Neuronal stem cell (in vitro differentiated cells): ENCODE measurements at regions not wholly inside any gene's neighbourhood (a gene's known extent, or its start where the extent isn't known, plus 50 kb on each side); places are given as distances from the start of the nearest gene placed in this dataset.

Source experiments
- DNase-seq: peaks from one replicate; pipeline ENCODE4 v3.0.0-alpha.2; 2013; ENCODE audit warnings: low spot score
- H2AFZ ChIP-seq: one replicate; pipeline ENCODE4 v1.6.1; 2013; ENCODE audit warnings: mild to moderate bottlenecking, low read length, inconsistent platforms
- H2AK5ac ChIP-seq: 2 replicates; pipeline ENCODE4 v1.6.1; 2013; ENCODE audit warnings: low read depth, mild to moderate bottlenecking, inconsistent platforms, low read length, moderate library complexity, mixed read lengths
- H2BK120ac ChIP-seq: 2 replicates; pipeline ENCODE4 v1.6.1; 2013; ENCODE audit warnings: low read depth, mild to moderate bottlenecking, inconsistent platforms, low read length, moderate library complexity, mixed read lengths
- H2BK12ac ChIP-seq: one replicate; pipeline ENCODE4 v1.6.1; 2013; ENCODE audit warnings: low read length, inconsistent platforms
- H2BK15ac ChIP-seq: 2 replicates; pipeline ENCODE4 v1.6.1; 2013; ENCODE audit warnings: mild to moderate bottlenecking, low read length, inconsistent platforms, mixed read lengths
- H2BK5ac ChIP-seq: one replicate; pipeline ENCODE4 v1.6.1; 2013; ENCODE audit warnings: inconsistent platforms, mild to moderate bottlenecking, low read length, moderate library complexity
- H3K14ac ChIP-seq: one replicate; pipeline ENCODE4 v1.6.1; 2013; ENCODE audit warnings: low read length, inconsistent platforms
- H3K18ac ChIP-seq: 2 replicates; pipeline ENCODE4 v1.6.1; 2013; ENCODE audit warnings: low read length, inconsistent platforms
- H3K23ac ChIP-seq: 2 replicates; pipeline ENCODE4 v1.6.1; 2013; ENCODE audit warnings: low read depth, mild to moderate bottlenecking, mixed read lengths, low read length, inconsistent platforms; ENCODE audit not compliant: poor library complexity
- H3K27ac ChIP-seq: replicated peaks from 3 replicates; pipeline ENCODE4 v1.5.1; 2013; ENCODE audit warnings: low read length, inconsistent platforms
- H3K27me3 ChIP-seq, 3 experiments: 2 replicates each; pipeline ENCODE4 v1.6.1; 2013; ENCODE audit warnings: low read length in 3 of 3, mild to moderate bottlenecking in 2 of 3, inconsistent platforms in 1 of 3, low read depth in 1 of 3, mixed read lengths in 1 of 3, moderate library complexity in 1 of 3; ENCODE audit not compliant: control insufficient read depth in 3 of 3, insufficient read depth in 3 of 3
- H3K36me3 ChIP-seq, 2 donors: replicated peaks in 1 of 2; 2 replicates each; pipeline ENCODE4 v1.6.1; 2013; ENCODE audit warnings: low read length in 2 of 2; ENCODE audit not compliant: control insufficient read depth in 2 of 2, insufficient read depth in 2 of 2
- H3K4ac ChIP-seq: 2 replicates; pipeline ENCODE4 v1.6.1; 2013; ENCODE audit warnings: inconsistent platforms, mild to moderate bottlenecking, low read length, moderate library complexity
- H3K4me1 ChIP-seq, 2 donors: 1 replicate in 1 of 2; 2 replicates in 1 of 2; pipeline ENCODE4 v1.6.1; 2013; ENCODE audit warnings: low read length in 2 of 2, low read depth in 1 of 2; ENCODE audit not compliant: control insufficient read depth in 2 of 2, insufficient read depth in 1 of 2
- H3K4me2 ChIP-seq: one replicate; pipeline ENCODE4 v1.6.1; 2013; ENCODE audit warnings: mild to moderate bottlenecking, low read length, inconsistent platforms; ENCODE audit not compliant: insufficient read depth, poor library complexity, severe bottlenecking
- H3K4me3 ChIP-seq, 2 donors: 2 replicates each; pipeline ENCODE4 v1.5.1; 2013; ENCODE audit warnings: low read length in 2 of 2, mild to moderate bottlenecking in 2 of 2, inconsistent platforms in 1 of 2, moderate library complexity in 1 of 2
- H3K79me1 ChIP-seq: one replicate; pipeline ENCODE4 v1.6.1; 2013; ENCODE audit warnings: low read depth, mild to moderate bottlenecking, inconsistent platforms, low read length, moderate library complexity
- H3K9ac ChIP-seq: one replicate; pipeline ENCODE4 v1.6.1; 2013; ENCODE audit warnings: mild to moderate bottlenecking, low read depth, low read length, inconsistent platforms; ENCODE audit not compliant: poor library complexity
- H3K9me3 ChIP-seq, 2 donors: replicated peaks in 1 of 2; 2 replicates each; pipeline versions ENCODE3 to v1.6.1; 2013; ENCODE audit warnings: low read length in 2 of 2, mild to moderate bottlenecking in 2 of 2, inconsistent platforms in 1 of 2, low read depth in 1 of 2, mixed read lengths in 1 of 2, moderate library complexity in 1 of 2; ENCODE audit not compliant: control insufficient read depth in 2 of 2, insufficient read depth in 1 of 2
- H4K8ac ChIP-seq: one replicate; pipeline ENCODE4 v1.6.1; 2013; ENCODE audit warnings: low read depth, mild to moderate bottlenecking, inconsistent platforms, low read length, moderate library complexity
- H4K91ac ChIP-seq: one replicate; pipeline ENCODE4 v1.6.1; 2013; ENCODE audit warnings: low read length, low read depth, mild to moderate bottlenecking, inconsistent platforms; ENCODE audit not compliant: poor library complexity
- WGBS, 2 donors: extraction: QIAGEN DNeasy Blood & Tissue Kit; methylation state at CpG; one replicate each; pipeline ENCODE4 v1.1.7; 2013; ENCODE audit warnings: missing lambda C conversion rate in 2 of 2, mixed read lengths in 1 of 2; ENCODE audit not compliant: insufficient read length in 2 of 2, insufficient replicate concordance in 1 of 2; ENCODE audit errors: extremely low coverage in 2 of 2; 5-methylcytosine and 5-hydroxymethylcytosine counted together

- Histone ChIP-seq H3K36me3 (no peaks in the 10 kb centered on the region), H3K27ac (no peak overlapping the region), H3K23ac (no peak overlapping the region), H3K4me3 (no peak overlapping the region), H3K4ac (no peak overlapping the region), H3K79me1 (no peaks in the 10 kb centered on the region), H2AFZ (no peak overlapping the region), H3K4me2 (no peak overlapping the region), H3K27me3 (no peaks in the 10 kb centered on the region), H3K4me1 (no peaks in the 10 kb centered on the region), H4K91ac (no peak overlapping the region), H3K14ac (no peak overlapping the region), H2AK5ac (no peak overlapping the region), H3K9ac (no peak overlapping the region), H2BK15ac (no peak overlapping the region), H2BK120ac (no peak overlapping the region), H2BK12ac (no peak overlapping the region), H4K8ac (no peak overlapping the region), H2BK5ac (no peak overlapping the region), H3K18ac (no peak overlapping the region), H3K9me3 (no peaks in the 10 kb centered on the region)
- WGBS, 2 donors: no CpG with 5 or more reads among the region's 1 CpG
- no peak for DNase-seq
These were observed 281.2 kb upstream of the EPHA4 start for GRCh38 chr2:221853297-221853696.

GRCh38 chr2:221851531-221852045 is 279.5 kb upstream of the EPHA4 start:
- Histone ChIP-seq H2BK5ac (no peak overlapping the region), H4K91ac (no peak overlapping the region), H2BK12ac (no peak overlapping the region), H4K8ac (no peak overlapping the region), H3K27ac (no peak overlapping the region), H3K9ac (no peak overlapping the region), H3K4me1 (no peaks in the 10 kb centered on the region), H3K4me2 (no peak overlapping the region), H3K27me3 (no peaks in the 10 kb centered on the region), H2AK5ac (no peak overlapping the region), H3K4me3 (no peak overlapping the region), H3K36me3 (no peaks in the 10 kb centered on the region), H2AFZ (no peak overlapping the region), H3K18ac (no peak overlapping the region), H3K79me1 (no peaks in the 10 kb centered on the region), H3K14ac (no peak overlapping the region), H2BK15ac (no peak overlapping the region), H3K23ac (no peak overlapping the region), H2BK120ac (no peak overlapping the region), H3K9me3 (no peaks in the 10 kb centered on the region), H3K4ac (no peak overlapping the region)
- no peak for DNase-seq
- no CpG with 5 or more reads among the region's 2 CpGs for WGBS, 2 donors

- WGBS, 2 donors: no CpG with 5 or more reads among the region's 3 CpGs
These were observed 278.0 kb upstream of the EPHA4 start for GRCh38 chr2:221850076-221850475.

GRCh38 chr2:221848286-221848685 is 276.2 kb upstream of the EPHA4 start:
- H2AFZ ChIP-seq: no peak overlapping the region
- H3K4me3 ChIP-seq: no peak overlapping the region
- H2BK120ac ChIP-seq: no peak overlapping the region
- no peaks in the 10 kb centered on the region for H3K4me1 ChIP-seq
- H3K9ac ChIP-seq: no peak overlapping the region
- H3K23ac ChIP-seq: no peak overlapping the region
- H3K27me3 ChIP-seq: no peaks in the 10 kb centered on the region
- H3K36me3 ChIP-seq: no peaks in the 10 kb centered on the region
- no peak overlapping the region for H3K27ac ChIP-seq
- H2AK5ac ChIP-seq: no peak overlapping the region
- no peaks in the 10 kb centered on the region for H3K79me1 ChIP-seq
- H3K14ac ChIP-seq: no peak overlapping the region
- H4K8ac ChIP-seq: no peak overlapping the region
- no peak overlapping the region for H2BK12ac ChIP-seq
- H3K18ac ChIP-seq: no peak overlapping the region
- WGBS, 2 donors: no CpG with 5 or more reads among the region's 4 CpGs
- H2BK15ac ChIP-seq: no peak overlapping the region
- H3K4ac ChIP-seq: no peak overlapping the region
- no peak overlapping the region for H2BK5ac ChIP-seq
- H3K9me3 ChIP-seq: no peaks in the 10 kb centered on the region
- no peak overlapping the region for H3K4me2 ChIP-seq
- H4K91ac ChIP-seq: no peak overlapping the region
- no peak for DNase-seq

More at GRCh38 chr2:221850076-221850475, 278.0 kb upstream of the EPHA4 start:
- H3K14ac ChIP-seq: no peak overlapping the region
- H2AK5ac ChIP-seq: no peak overlapping the region
- no peak overlapping the region for H4K91ac ChIP-seq
- H3K27ac ChIP-seq: no peak overlapping the region
- no peak overlapping the region for H3K4me3 ChIP-seq
- H3K9me3 ChIP-seq: no peaks in the 10 kb centered on the region
- H2BK12ac ChIP-seq: no peak overlapping the region
- no peaks in the 10 kb centered on the region for H3K79me1 ChIP-seq
- no peaks in the 10 kb centered on the region for H3K4me1 ChIP-seq
- H3K18ac ChIP-seq: no peak overlapping the region
- H3K27me3 ChIP-seq: no peaks in the 10 kb centered on the region
- no peak overlapping the region for H2BK5ac ChIP-seq
- no peak overlapping the region for H2BK120ac ChIP-seq
- H3K9ac ChIP-seq: no peak overlapping the region
- H3K4ac ChIP-seq: no peak overlapping the region
- H4K8ac ChIP-seq: no peak overlapping the region
- no peaks in the 10 kb centered on the region for H3K36me3 ChIP-seq
- no peak overlapping the region for H3K4me2 ChIP-seq
- no peak for DNase-seq
- no peak overlapping the region for H2BK15ac ChIP-seq
- no peak overlapping the region for H3K23ac ChIP-seq
- no peak overlapping the region for H2AFZ ChIP-seq
